ENCODE measurements at regions not wholly inside any gene's neighbourhood (a gene's known extent, or its start where the extent isn't known, plus 50 kb on each side); places are given as distances from the start of the nearest gene placed in this dataset.
"Not testable (repeated sequence)": the region's sequence is repeated elsewhere in the genome, so short reads cannot be mapped to it uniquely, and the experiment has no call there.

DNA sequence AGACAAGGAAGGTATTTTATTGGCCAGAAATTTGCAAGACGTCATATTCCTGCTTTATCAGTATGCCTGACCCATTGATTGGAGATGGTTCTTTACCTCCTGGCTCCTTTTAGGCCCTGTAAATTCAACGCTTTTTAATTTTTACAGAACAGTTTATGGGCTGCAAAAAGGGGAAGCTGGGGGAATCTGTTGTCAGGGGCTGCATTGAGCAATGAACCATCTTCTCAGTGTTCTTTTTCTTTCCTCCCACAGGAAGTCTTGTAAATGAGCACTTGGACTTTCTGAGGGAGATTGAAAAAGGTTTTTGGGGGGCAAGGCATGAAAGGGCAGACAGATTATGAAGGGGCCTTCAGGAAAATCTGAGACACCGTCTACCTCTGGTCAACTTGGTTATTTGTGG, 503.6 kb upstream of the TNP1 start:
- DNase-seq = no peak

DNA sequence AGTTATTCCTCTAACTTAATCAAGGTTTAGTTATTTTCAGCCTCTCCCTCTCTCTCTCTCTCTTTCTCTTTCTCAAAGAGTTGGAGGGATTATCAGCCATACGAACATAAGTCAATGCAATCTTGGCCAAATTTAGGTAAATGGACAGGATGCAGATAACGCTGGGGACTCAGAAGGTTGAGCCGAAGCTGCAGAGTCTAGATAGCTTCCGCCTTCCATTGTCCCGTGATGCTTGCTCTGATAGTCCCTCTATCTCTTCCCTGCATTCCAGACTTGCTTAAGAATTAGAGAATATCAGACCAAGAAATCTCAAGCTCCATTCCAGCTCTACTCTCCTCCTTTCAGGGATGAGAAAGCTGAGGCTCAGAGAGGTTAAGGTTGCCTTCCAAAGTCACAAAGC, 502.8 kb upstream of the TNP1 start:
- no peak for DNase-seq

- DNase-seq = no peak
Measured at GRCh38 chr2:217362286-217362685, 502.4 kb upstream of the TNP1 start.

GRCh38 chr2:217361483-217361880, 501.6 kb upstream of the TNP1 start:
- no peak for DNase-seq

- DNase-seq = peak; percentile 9
Measured at GRCh38 chr2:217360781-217361482, 501.1 kb upstream of the TNP1 start.

DNA sequence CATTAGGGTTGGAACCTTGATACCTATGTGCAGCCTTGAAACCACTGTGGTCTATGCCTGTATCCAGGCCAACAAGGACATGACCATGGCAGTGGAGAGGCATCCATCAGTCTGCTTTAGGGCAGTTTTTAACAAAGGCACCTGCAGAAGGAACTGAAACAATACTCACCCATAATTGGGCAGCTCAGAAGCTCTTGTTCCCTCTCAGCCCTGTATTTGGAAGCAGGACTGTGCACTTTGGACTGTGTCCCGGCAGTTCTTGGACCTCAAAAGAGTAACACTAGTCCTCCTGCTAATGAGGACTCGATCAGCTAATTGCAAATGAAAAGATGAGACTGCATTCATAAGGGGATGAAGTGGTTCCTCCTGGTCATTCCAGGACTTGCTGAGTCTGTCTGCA, 500.2 kb upstream of the TNP1 start:
- DNase-seq = no peak

- no peak for DNase-seq
Measured at GRCh38 chr2:217357886-217358620, 498.2 kb upstream of the TNP1 start.

GRCh38 chr2:217356781-217357180, 496.9 kb upstream of the TNP1 start:
- DNase-seq = no peak

- no peak for DNase-seq
Measured at GRCh38 chr2:217356142-217356541, 496.3 kb upstream of the TNP1 start.

DNA sequence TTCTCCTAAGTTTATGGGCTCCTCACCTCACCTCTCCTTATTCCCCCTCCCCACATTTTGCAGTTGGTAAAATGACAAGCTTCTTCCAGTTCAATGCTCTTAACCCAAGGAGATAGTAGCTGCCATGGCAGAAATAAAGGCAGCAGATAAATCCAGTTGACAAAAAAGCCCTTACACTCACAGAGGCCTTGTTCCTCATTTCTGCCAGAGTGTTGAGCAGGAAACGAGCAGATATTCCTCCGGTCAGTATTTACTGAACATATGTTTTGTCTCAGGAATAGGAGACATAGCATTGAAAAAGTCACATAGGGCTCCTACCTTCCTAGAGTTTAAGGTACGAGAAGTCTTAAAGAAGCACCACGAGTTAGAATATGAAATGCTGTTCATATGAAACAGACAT, 493.7 kb upstream of the TNP1 start:
- DNase-seq = no peak

- DNase-seq = no peak
Measured at GRCh38 chr2:217351378-217351777, 491.5 kb upstream of the TNP1 start.

- DNase-seq = no peak
Measured at GRCh38 chr2:217349251-217349650, 489.4 kb upstream of the TNP1 start.

DNA sequence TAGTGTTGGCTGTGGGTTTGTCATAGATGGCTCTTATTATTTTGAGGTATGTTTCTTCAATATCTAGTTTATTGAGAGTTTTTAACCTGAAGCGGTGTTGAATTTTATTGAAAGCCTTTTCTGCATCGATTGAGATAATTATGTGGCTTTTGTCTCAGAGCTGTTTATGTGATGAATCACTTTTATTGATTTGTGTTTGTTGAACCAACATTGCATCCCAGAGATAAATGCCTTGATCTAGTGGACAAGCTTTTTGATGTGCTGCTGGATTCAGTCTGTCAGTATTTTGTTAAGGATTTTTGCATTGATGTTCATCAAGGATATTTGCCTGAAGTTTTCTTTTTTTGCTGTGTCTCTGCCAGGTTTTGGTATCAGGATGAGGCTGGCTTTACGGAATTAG, 487.8 kb upstream of the TNP1 start:
- DNase-seq = not testable (repeated sequence)

DNA sequence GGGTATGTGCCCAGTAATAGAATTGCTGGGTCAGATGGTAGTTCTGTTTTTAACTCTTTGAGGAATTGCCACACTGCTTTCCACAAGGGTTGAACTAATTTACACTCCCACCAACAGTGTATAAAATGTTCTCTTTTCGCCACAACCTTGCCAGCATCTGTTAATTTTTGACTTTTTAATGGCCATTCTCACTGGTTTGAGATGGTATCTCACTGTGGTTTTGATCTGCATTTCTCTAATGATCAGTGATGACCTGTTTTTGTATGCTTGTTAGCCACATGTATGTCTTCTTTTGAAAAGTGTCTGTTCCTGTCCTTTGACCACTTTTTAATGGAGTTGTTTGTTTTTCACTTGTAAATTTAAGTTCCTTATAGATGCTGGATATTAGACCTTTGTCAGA, 486.2 kb upstream of the TNP1 start:
- DNase-seq = not testable (repeated sequence)

DNA sequence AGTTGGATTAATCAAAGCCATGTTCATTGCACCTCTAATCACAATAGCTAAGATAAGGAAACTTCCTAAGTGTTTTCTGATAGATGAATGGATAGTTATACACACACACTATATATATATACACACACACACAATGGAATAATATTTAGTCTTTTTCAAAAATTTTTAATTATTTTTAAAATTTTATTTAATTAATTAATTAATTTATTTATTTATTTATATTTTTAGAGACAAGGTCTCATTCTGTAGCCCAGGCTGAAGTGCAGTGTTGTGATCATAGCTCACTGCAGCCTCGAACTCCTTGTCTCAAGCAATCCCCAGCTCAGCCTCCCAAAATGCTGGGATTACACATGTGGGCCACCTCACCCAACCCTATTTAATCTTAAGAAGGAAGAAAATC, 481.0 kb upstream of the TNP1 start:
- no peak for DNase-seq

DNA sequence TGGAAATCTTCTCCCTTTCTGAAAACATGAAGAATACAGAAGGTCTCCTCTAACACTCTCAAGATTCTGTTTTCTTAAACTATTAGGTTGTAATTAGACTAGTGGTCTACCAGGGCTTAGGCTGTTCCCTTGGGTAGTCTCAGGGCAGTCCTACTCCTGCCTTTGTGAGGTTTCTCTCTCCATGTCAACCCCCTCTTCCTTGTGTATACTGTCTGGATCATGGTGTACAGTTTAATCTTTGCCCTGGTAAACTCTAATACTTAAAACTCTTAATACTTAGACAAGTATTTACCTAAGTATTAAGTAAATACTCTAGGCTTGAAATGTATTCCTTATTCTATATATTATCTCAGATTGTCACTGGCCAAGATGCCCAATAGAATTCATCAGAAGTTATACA, 480.3 kb upstream of the TNP1 start:
- no peak for DNase-seq

DNA sequence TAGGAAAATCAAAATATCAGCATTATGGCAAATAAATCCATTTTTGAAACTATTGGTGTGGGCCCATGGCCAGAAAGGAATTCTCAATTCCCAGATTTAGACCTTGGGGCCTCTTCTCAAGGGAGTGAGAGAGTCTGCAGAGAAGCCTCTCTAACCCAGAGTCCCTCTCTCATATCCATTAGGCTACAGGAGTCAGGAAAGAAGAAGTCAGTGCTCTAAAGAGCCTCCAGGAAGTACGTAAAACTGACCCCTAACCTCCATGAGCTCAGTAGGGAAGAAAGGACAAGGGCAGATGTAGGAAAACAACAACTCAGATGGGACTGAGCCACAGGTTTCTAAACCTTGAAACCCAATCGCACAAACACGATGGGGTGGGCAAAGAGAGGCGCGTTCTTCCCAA, 479.9 kb upstream of the TNP1 start:
- DNase-seq = no peak

- no peak for DNase-seq
Measured at GRCh38 chr2:217338306-217338916, 478.5 kb upstream of the TNP1 start.

DNA sequence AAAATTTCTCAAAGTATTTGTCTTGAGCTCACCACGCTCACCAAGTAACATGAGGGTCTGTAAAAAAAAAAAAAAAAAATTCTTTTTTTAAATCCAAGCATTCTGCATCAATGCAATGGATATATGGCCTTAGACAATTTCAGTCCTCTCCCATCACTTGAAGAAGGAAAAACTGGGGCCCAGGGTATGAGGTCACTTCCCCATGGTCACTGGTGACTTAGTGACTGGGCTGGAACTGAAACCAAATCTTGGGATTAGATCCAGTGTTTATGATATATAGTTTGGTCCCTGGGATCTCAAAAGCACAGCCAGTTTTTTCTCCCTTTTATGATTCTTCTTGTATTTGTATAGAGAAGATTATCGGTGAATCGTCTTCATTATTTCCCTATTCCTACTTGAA, 477.9 kb upstream of the TNP1 start:
- DNase-seq = no peak

DNA sequence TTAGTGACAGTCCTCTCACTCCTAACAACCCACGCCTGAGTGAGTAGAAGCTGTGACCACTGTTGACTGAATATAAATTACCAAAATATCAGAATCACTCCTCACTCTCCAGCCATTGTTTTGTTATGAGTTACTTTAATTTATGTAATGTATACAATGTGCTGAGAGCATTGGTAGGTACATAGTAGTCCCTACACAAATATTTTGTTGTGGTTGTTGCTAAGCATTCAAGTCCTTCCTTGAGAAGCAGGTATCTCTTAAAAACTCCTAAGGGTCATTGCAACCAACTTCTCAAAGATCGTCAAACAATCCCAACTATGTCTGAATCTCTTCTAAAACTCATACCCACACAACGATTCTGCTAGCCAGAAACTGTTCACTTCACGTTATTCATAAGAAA, 476.8 kb upstream of the TNP1 start:
- DNase-seq = no peak

DNA sequence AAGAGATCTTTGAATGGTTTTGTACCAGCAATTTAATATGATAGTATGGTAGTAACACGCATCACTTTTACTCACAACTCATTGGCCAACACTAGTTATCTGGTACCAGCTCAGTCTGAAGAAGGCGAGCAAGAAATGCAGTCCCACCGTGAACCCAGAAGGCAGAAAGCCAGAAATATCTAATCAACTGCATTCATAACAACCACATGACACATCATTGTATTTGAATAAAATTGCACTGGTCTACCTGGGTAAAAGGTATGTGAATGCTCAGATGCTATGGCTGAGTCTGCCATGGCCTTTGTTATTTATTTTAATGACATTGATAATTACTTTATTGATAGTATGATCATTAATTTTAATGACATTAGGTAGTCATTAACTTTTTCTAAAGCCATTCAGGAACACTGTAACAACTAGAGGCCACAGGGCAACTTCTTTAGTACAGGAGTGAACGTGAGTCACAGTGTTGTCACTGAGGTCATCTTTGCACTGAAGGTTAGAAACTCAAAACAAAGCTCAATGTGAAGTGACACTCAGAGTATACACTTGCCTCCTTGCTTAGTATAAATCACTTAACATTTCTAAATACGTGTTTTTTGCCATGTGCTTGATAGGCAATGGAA, 475.6 kb upstream of the TNP1 start:
- DNase-seq = no peak

- no peak for DNase-seq
Measured at GRCh38 chr2:217334561-217334960, 474.7 kb upstream of the TNP1 start.

DNA sequence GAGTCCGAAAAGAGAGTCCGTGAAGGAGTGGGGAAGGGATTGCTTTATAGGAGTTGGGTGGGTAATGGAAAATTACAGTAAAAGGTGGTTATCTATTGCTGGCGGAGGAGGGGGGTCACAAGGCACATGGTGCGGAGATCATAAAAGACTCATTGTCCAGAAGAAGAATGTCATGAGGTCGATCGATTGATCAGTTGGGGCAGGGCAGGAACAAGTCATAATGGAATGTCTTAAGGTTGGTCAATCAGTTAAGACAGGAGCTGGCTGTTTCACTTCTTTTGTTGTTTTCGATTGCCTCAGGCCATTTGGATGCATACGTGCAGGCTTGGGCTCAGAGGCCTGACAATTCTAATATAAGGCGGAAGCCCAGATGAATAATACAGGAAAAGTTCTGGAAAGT, 473.0 kb upstream of the TNP1 start:
- DNase-seq = no peak

GRCh38 chr2:217332417-217332791, 472.5 kb upstream of the TNP1 start:
- no peak for DNase-seq
